ENCODE measurements at regions not wholly inside any gene's neighbourhood (a gene's known extent, or its start where the extent isn't known, plus 50 kb on each side); places are given as distances from the start of the nearest gene placed in this dataset.

DNA sequence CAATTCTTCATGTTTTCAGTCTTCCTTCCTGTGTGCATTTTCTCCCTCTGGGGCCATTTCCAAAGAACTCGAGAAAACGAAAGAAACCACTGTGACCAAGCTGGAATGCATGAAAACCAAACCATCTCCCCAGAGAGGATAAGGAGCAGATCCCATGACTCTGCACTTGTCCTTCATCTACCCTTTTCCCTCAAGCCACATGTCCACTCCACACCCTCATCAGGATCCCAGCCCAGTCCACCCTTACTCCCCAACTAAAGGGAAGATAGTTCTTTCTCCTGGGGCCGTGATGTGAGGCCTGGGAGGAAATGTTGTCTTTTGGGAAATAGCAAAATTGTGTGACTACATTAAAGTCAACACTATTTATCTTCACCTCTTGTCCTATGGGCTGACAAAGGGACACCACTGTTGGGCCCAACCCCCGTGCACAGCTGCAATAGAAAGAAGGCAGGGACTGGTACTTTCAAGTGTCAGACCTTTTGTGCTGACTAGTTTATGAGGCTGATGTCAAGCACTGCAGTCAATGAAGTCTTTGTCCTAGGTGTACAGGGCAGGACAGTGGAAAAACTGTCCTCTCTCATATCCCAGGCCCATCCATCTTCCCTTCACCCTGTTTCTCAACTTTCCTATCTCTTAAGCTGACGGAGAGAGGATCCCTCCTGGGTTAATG lies 487.1 kb upstream of the NR2F2 start:
- H3K4me3 Mint-ChIP-seq, result no peak overlapping the region
- peak overlapping the region in 3 of 6 donors; percentile 39 to 69 (median 51) for H3K27ac Mint-ChIP-seq
- H3K36me3 Mint-ChIP-seq, result no peaks in the 10 kb centered on the region
- no peaks in the 10 kb centered on the region for H3K9me3 Mint-ChIP-seq
- H3K27me3 Mint-ChIP-seq (ENCODE audit: low read depth in 3 of 3), result peaks cover 0 to 3% (median 0%) of the 10 kb centered on the region in 3 donors
- peaks cover 41 to 43% of the 10 kb centered on the region in 2 donors for H3K4me1 Mint-ChIP-seq
- DNase-seq, result no peak

GRCh38 chr15:95845862-95846515 lies 484.5 kb upstream of the NR2F2 start:
- Mint-ChIP-seq H3K9me3 (no peaks in the 10 kb centered on the region), H3K27ac (peak overlapping the region in 2 of 6 donors; percentile 51 to 64), H3K36me3 (peaks cover 0 to 7% (median 0%) of the 10 kb centered on the region in 3 donors), H3K4me3 (no peak overlapping the region), H3K4me1 (peaks cover 15 to 17% of the 10 kb centered on the region in 2 donors), H3K27me3 (ENCODE audit: low read depth in 3 of 3) (peaks cover 0 to 5% (median 0%) of the 10 kb centered on the region in 3 donors)
- no peak for DNase-seq

- no peak overlapping the region for H3K4me3 Mint-ChIP-seq
- peaks cover 0 to 5% (median 1%) of the 10 kb centered on the region in 3 donors for H3K27me3 Mint-ChIP-seq (ENCODE audit: low read depth in 3 of 3)
- H3K9me3 Mint-ChIP-seq, result no peaks in the 10 kb centered on the region
- no peak overlapping the region for H3K27ac Mint-ChIP-seq
- H3K36me3 Mint-ChIP-seq, result peaks cover 0 to 7% (median 0%) of the 10 kb centered on the region in 3 donors
- peaks cover 4 to 5% of the 10 kb centered on the region in 2 donors for H3K4me1 Mint-ChIP-seq
- no peak for DNase-seq
Observed at GRCh38 chr15:95848126-95848525, 482.4 kb upstream of the NR2F2 start.

- H3K4me3 Mint-ChIP-seq, result no peak overlapping the region
- H3K27ac Mint-ChIP-seq, result no peak overlapping the region
- H3K9me3 Mint-ChIP-seq, result no peaks in the 10 kb centered on the region
- H3K36me3 Mint-ChIP-seq, result peaks cover 0 to 7% (median 0%) of the 10 kb centered on the region in 3 donors
- peaks cover 1 to 5% (median 2%) of the 10 kb centered on the region in 3 donors for H3K27me3 Mint-ChIP-seq (ENCODE audit: low read depth in 3 of 3)
- no peak for DNase-seq
- H3K4me1 Mint-ChIP-seq, result peaks cover 0 to 1% of the 10 kb centered on the region in 2 donors
Observed at GRCh38 chr15:95850837-95851236, 479.7 kb upstream of the NR2F2 start.

DNA sequence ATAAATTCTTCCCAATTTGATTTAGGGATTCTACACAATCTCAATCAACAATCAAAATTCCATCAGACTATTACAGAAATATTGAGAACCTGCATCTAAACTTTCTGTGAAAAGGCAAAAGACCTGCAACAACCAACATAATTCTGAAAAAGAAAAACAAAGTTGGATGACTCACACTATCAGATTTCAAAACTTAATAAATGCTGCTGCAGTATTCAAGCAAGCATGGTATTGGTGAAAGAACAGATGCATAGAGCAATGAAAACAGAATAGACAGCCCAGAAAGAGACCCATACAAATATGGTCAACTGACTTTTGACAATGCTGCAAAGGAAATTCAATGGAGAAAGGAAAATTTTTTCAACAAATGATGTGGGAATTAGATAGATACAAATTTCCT lies 477.1 kb upstream of the NR2F2 start:
- Mint-ChIP-seq H3K27ac (no peak overlapping the region), H3K4me3 (no peak overlapping the region), H3K27me3 (ENCODE audit: low read depth in 3 of 3) (peaks cover 1 to 5% (median 2%) of the 10 kb centered on the region in 3 donors), H3K4me1 (peaks cover 17 to 19% of the 10 kb centered on the region in 2 donors), H3K36me3 (peaks cover 0 to 7% (median 0%) of the 10 kb centered on the region in 3 donors), H3K9me3 (no peaks in the 10 kb centered on the region)
- no peak for DNase-seq

- Mint-ChIP-seq H3K9me3 (no peaks in the 10 kb centered on the region), H3K4me1 (peaks cover 17 to 19% of the 10 kb centered on the region in 2 donors), H3K4me3 (peak overlapping the region in 1 of 5 donors; percentile 33), H3K36me3 (no peaks in the 10 kb centered on the region), H3K27ac (peak overlapping the region in 4 of 6 donors; percentile 5 to 84 (median 51)), H3K27me3 (ENCODE audit: low read depth in 3 of 3) (peaks cover 1 to 4% (median 2%) of the 10 kb centered on the region in 3 donors)
- DNase-seq, result no peak
Observed at GRCh38 chr15:95857124-95857757, 473.3 kb upstream of the NR2F2 start.

DNA sequence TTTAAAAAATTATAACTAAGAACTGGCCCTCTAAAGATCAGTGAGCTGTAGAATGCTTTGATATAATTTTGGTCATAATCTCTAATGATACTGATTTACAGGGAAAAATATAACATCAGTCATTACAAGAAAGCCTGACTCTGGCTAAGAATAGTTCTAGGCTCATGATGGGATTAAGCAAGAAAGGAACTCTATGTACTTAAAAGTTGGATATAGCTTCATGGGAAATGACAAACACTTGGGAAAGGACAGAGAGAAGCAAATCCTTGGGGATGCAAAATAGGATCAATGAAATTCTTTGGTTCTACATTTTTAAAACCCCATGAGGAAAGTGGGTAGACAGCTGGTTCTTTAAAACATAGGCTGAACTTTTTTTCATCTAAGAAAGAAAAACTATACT lies 472.7 kb upstream of the NR2F2 start:
- DNase-seq, result no peak
- H3K4me3 Mint-ChIP-seq, result no peak overlapping the region
- peaks cover 0 to 4% (median 2%) of the 10 kb centered on the region in 3 donors for H3K27me3 Mint-ChIP-seq (ENCODE audit: low read depth in 3 of 3)
- no peaks in the 10 kb centered on the region for H3K36me3 Mint-ChIP-seq
- H3K9me3 Mint-ChIP-seq, result no peaks in the 10 kb centered on the region
- peak overlapping the region in 1 of 6 donors; percentile 41 for H3K27ac Mint-ChIP-seq
- peaks cover 20 to 23% of the 10 kb centered on the region in 2 donors for H3K4me1 Mint-ChIP-seq

DNA sequence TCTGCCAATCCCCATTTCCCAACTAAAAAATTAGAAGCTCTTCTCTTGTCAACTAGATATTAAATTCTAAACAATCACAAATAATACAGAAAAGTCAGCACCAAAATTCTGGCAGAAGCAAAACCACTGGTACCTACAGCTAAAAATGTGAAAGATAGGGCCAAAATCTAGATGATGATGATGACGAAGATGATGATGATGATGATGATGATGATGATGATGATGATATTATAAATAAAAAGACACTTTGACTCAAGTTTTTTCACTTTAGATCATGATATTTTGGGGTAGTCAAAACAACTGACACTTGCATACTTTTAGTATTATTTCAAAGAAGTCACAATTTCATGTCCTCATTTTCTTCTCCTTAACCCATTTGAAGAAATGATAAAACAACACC lies 470.1 kb upstream of the NR2F2 start:
- H3K4me1 Mint-ChIP-seq, result peaks cover 44 to 50% of the 10 kb centered on the region in 2 donors
- no peak overlapping the region for H3K4me3 Mint-ChIP-seq
- no peak overlapping the region for H3K27ac Mint-ChIP-seq
- DNase-seq, result no peak
- no peaks in the 10 kb centered on the region for H3K9me3 Mint-ChIP-seq
- no peaks in the 10 kb centered on the region for H3K36me3 Mint-ChIP-seq
- H3K27me3 Mint-ChIP-seq (ENCODE audit: low read depth in 3 of 3), result peaks cover 6 to 11% (median 10%) of the 10 kb centered on the region in 3 donors

DNA sequence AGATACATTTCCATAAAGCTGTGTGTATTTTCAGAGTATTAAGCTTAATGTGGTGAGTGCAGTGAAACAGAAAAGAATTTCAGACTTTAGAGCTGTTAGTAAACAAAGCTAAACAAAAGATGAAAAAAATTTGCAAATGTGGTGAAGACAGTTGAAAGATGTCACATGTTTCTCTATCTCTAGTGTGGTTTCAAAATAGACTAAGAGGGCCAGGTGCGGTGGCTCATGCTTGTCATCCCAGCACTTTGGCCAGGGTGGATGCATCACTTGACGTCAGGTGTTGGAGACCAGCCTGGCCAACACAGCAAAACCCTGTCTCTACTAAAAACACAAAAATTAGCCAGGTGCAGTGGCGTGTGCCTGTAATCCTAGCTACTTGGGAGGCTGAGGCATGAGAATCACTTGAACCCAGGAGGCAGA lies 466.0 kb upstream of the NR2F2 start:
- Mint-ChIP-seq H3K4me3 (peak overlapping the region; percentile 58 to 67 (median 64)), H3K36me3 (no peaks in the 10 kb centered on the region), H3K27me3 (ENCODE audit: low read depth in 3 of 3) (peaks cover 6 to 16% (median 8%) of the 10 kb centered on the region in 3 donors), H3K9me3 (no peaks in the 10 kb centered on the region), H3K4me1 (peaks cover 65 to 72% of the 10 kb centered on the region in 2 donors), H3K27ac (peak overlapping the region; percentile 83 to 96 (median 92))
- DNase-seq, result peak; percentile 78 to 83 (median 82)

DNA sequence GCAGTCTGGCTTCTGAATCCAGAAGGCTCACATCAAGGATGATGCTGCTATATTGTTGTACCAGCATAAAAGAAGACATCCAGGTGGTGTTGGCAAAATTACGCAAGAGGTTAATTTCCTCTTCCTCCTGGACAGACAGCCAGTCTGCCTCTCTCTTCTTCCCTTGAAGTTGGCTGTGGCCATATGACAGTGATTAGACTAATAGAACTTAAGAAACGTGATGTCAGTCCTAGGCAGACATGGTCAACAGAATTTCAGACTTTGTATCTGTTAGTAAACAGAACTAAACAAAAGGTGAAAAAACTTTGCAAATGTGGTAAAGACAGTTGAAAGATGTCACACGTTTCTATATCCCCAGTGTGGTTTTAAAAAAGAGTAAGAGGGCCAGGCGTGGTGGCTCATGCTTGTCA lies 465.2 kb upstream of the NR2F2 start:
- no peaks in the 10 kb centered on the region for H3K9me3 Mint-ChIP-seq
- H3K27me3 Mint-ChIP-seq (ENCODE audit: low read depth in 3 of 3), result peaks cover 6 to 16% (median 13%) of the 10 kb centered on the region in 3 donors
- DNase-seq, result peak; percentile 60 to 70 (median 64)
- H3K4me1 Mint-ChIP-seq, result peaks cover 73 to 80% of the 10 kb centered on the region in 2 donors
- peak overlapping the region; percentile 83 to 96 (median 90) for H3K27ac Mint-ChIP-seq
- H3K4me3 Mint-ChIP-seq, result peak overlapping the region; percentile 38 to 63 (median 50)
- H3K36me3 Mint-ChIP-seq, result no peaks in the 10 kb centered on the region

DNA sequence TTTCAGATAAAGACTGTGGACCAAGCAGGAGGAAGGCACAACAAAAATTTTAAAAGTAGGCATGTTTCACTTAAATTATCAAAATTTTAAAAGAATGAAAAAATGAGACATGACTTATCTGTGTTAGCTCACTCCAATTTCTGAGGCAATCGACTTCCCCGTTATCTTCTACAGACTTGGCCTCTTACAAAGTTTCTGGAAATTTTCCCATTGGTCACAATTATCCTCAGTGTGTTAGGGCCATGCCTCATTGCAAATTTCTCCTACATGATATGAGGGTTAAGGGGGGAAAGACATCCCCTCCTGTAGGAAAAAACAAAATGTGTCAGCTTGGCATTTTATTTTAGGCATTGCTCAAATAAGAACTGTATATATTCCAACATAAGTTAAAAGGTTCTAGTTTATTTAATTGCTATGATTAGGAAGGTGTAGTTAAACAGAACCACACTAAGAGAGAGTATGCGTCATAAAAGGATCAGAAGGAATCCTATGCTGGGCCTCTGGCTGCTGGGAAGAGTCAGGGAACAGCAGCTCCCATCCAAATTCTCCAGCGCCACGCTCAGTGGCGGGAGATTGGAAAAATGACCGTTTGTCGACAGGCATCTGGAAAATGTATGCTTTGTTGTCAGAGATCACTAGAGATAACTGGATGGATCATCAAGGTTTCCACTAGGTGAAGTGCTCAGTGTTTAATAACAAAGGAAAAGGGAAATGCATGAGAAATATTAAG lies 463.6 kb upstream of the NR2F2 start:
- Mint-ChIP-seq H3K9me3 (no peaks in the 10 kb centered on the region), H3K36me3 (no peaks in the 10 kb centered on the region), H3K4me3 (no peak overlapping the region), H3K27me3 (ENCODE audit: low read depth in 3 of 3) (peaks cover 6 to 18% (median 13%) of the 10 kb centered on the region in 3 donors), H3K4me1 (peaks cover 89 to 96% of the 10 kb centered on the region in 2 donors), H3K27ac (peak overlapping the region; percentile 83 to 96 (median 90))
- no peak for DNase-seq

DNA sequence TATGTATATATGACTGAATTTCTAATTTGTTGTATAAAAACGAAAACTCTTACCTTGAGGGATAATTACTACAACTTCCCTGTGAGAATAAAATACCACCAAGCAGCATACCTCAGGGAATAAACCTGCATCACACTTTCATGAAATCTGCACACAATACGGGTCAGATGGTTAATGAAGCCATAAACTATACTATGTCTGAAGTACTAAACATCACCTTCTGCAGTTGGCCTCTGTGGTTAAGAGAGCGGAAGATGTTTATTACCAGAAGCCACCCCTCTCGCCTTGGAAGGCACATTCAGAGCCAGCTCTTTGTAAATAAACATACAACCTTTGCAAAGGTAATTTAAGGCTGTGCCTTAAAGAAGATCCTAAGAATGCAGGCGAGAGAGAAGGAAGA lies 462.1 kb upstream of the NR2F2 start:
- Mint-ChIP-seq H3K36me3 (no peaks in the 10 kb centered on the region), H3K4me3 (peak overlapping the region; percentile 26 to 81 (median 73)), H3K4me1 (peaks cover 95 to 100% of the 10 kb centered on the region in 2 donors), H3K27me3 (ENCODE audit: low read depth in 3 of 3) (peaks cover 6 to 18% (median 15%) of the 10 kb centered on the region in 3 donors), H3K27ac (peak overlapping the region; percentile 83 to 94 (median 90)), H3K9me3 (no peaks in the 10 kb centered on the region)
- peak; percentile 48 to 61 (median 56) for DNase-seq

GRCh38 chr15:95868970-95869369 lies 461.5 kb upstream of the NR2F2 start:
- no peaks in the 10 kb centered on the region for H3K9me3 Mint-ChIP-seq
- H3K4me1 Mint-ChIP-seq, result peaks cover 93 to 100% of the 10 kb centered on the region in 2 donors
- peak overlapping the region; percentile 26 to 83 (median 75) for H3K4me3 Mint-ChIP-seq

More at GRCh38 chr15:95868970-95869369, 461.5 kb upstream of the NR2F2 start:
- peaks cover 6 to 18% (median 15%) of the 10 kb centered on the region in 3 donors for H3K27me3 Mint-ChIP-seq (ENCODE audit: low read depth in 3 of 3)
- H3K36me3 Mint-ChIP-seq, result no peaks in the 10 kb centered on the region
- no peak for DNase-seq
- peak overlapping the region; percentile 83 to 94 (median 90) for H3K27ac Mint-ChIP-seq

Data from immature natural killer cell (primary cell).